GM23248 (cell line): ENCODE measurements at regions not wholly inside any gene's neighbourhood (a gene's known extent, or its start where the extent isn't known, plus 50 kb on each side); places are given as distances from the start of the nearest gene placed in this dataset.
A peak's percentile ranks its signal among the peaks of the same experiment; 100 is the strongest.

ENCODE experiments used
- DNase-seq: peaks from one replicate; pipeline ENCODE4 v3.0.0-alpha.2; 2015
- H2AFZ ChIP-seq: fragments of 200-600 bp; sonication (generic); 2 replicates; pipeline ENCODE4 v1.6.1; 2016; ENCODE audit warnings: antibody characterized with exemption
- H3F3A ChIP-seq: fragments of 200-600 bp; sonication (generic); 2 replicates; pipeline ENCODE4 v1.6.1; 2016; ENCODE audit warnings: mild to moderate bottlenecking, antibody characterized with exemption, mixed run types; ENCODE audit not compliant: insufficient read depth
- H3K27ac ChIP-seq: fragments of 200-600 bp; sonication (generic); 2 replicates; pipeline ENCODE4 v1.5.1; 2016; ENCODE audit warnings: mild to moderate bottlenecking
- H3K27me3 ChIP-seq: fragments of 200-600 bp; sonication (generic); replicated peaks from 2 replicates; pipeline ENCODE4 v1.6.1; 2016; ENCODE audit warnings: mild to moderate bottlenecking; ENCODE audit not compliant: insufficient read depth
- H3K36me3 ChIP-seq: fragments of 200-600 bp; sonication (generic); 2 replicates; pipeline ENCODE4 v1.6.1; 2016; ENCODE audit warnings: low read depth, mild to moderate bottlenecking
- H3K4me1 ChIP-seq: fragments of 200-600 bp; sonication (generic); 2 replicates; pipeline ENCODE4 v1.6.1; 2016; ENCODE audit warnings: mild to moderate bottlenecking; ENCODE audit not compliant: insufficient read depth
- H3K4me2 ChIP-seq: fragments of 200-600 bp; sonication (generic); one replicate; pipeline ENCODE4 v1.6.1; 2016; ENCODE audit warnings: mild to moderate bottlenecking; ENCODE audit not compliant: unreplicated experiment
- H3K4me3 ChIP-seq: fragments of 200-600 bp; sonication (generic); 2 replicates; pipeline ENCODE4 v1.5.1; 2016; ENCODE audit warnings: mild to moderate bottlenecking
- H3K79me2 ChIP-seq: fragments of 200-600 bp; sonication (generic); 2 replicates; pipeline ENCODE4 v1.6.1; 2016; ENCODE audit warnings: mild to moderate bottlenecking; ENCODE audit not compliant: insufficient read depth
- H3K9ac ChIP-seq: fragments of 200-600 bp; sonication (generic); 2 replicates; pipeline ENCODE4 v1.6.1; 2016; ENCODE audit warnings: mild to moderate bottlenecking
- H3K9me2 ChIP-seq: fragments of 200-600 bp; sonication (generic); 2 replicates; pipeline ENCODE4 v1.6.1; 2016; ENCODE audit warnings: mixed run types, mild to moderate bottlenecking, moderate library complexity; ENCODE audit not compliant: insufficient read depth
- H3K9me3 ChIP-seq: fragments of 200-600 bp; sonication (generic); one replicate; pipeline ENCODE4 v1.6.1; 2017; ENCODE audit warnings: low read depth
- H4K20me1 ChIP-seq: fragments of 200-600 bp; sonication (generic); 2 replicates; pipeline ENCODE4 v1.6.0; 2016; ENCODE audit not compliant: insufficient read depth
- EZH2 ChIP-seq: fragments of 200-600 bp; sonication (generic); IDR thresholded peaks from 2 replicates; pipeline ENCODE4 v1.6.1; 2018; ENCODE audit warnings: antibody characterized with exemption, mild to moderate bottlenecking; ENCODE audit not compliant: insufficient read depth, poor library complexity, severe bottlenecking
- EZH2phosphoT487 ChIP-seq: fragments of 200-600 bp; sonication (generic); IDR thresholded peaks from 2 replicates; pipeline ENCODE4 v1.6.1; 2018; ENCODE audit warnings: antibody characterized with exemption, moderate library complexity, mild to moderate bottlenecking, low read depth; ENCODE audit not compliant: insufficient read depth
- WGBS, 2 experiments: methylation state at CpG; one replicate each; pipeline ENCODE4 v1.1.6; 2015 to 2017; ENCODE audit warnings: low lambda C conversion rate in 2 of 2, low coverage in 1 of 2; ENCODE audit errors: missing lambda C conversion rate in 2 of 2; 5-methylcytosine and 5-hydroxymethylcytosine counted together
- in situ Hi-C: fragments of 300-500 bp; cut with MboI; formaldehyde crosslinking; loops from 2 replicates; pipeline ENCODE4 v1.15.0; 2020

- H2AFZ ChIP-seq, result peak overlapping the region; percentile 57
- H3K9me2 ChIP-seq, result no peaks in the 10 kb centered on the region
- no peaks in the 10 kb centered on the region for H3K79me2 ChIP-seq
- no peak for TF ChIP-seq EZH2
- no peak for TF ChIP-seq EZH2phosphoT487
- peaks cover 24% of the 10 kb centered on the region for H3F3A ChIP-seq
- DNase-seq, result peak; percentile 74
- in situ Hi-C loops, result loop anchor here (5.0 to 25.0 kb wide), 2 partner anchors 270 to 990 kb away; no protein-coding TSS in a partner anchor
- H3K4me2 ChIP-seq, result peak overlapping the region; percentile 85
- H3K4me3 ChIP-seq, result peak overlapping the region; percentile 56
- no peak overlapping the region for H3K27ac ChIP-seq
- H3K4me1 ChIP-seq, result peaks cover 25% of the 10 kb centered on the region
- 2 to 5% methylated on average over 2 of the region's 2 CpGs for WGBS, 2 experiments
- H3K27me3 ChIP-seq, result no peaks in the 10 kb centered on the region
- H3K36me3 ChIP-seq, result no peaks in the 10 kb centered on the region
- no peaks in the 10 kb centered on the region for H4K20me1 ChIP-seq
- no peaks in the 10 kb centered on the region for H3K9me3 ChIP-seq
- H3K9ac ChIP-seq, result no peak overlapping the region
Measured at GRCh38 chr4:81352446-81352835, 119.3 kb downstream of the RASGEF1B start.

- peaks cover 25% of the 10 kb centered on the region for H3K4me1 ChIP-seq
- WGBS, 2 experiments, result 12 to 17% methylated on average over 11 of the region's 11 CpGs
- H3K27ac ChIP-seq, result no peak overlapping the region
- H3K9me3 ChIP-seq, result no peaks in the 10 kb centered on the region
- 0 out of 2 replicates have a peak overlapping the region, but pooled peaks have one; percentile 19 for H3K9ac ChIP-seq
- no peaks in the 10 kb centered on the region for H4K20me1 ChIP-seq
- H3K4me3 ChIP-seq, result peak overlapping the region; percentile 56
- peak overlapping the region; percentile 57 for H2AFZ ChIP-seq
- H3K4me2 ChIP-seq, result peak overlapping the region; percentile 85
- no peak for TF ChIP-seq EZH2phosphoT487
- no peak for TF ChIP-seq EZH2
- H3K79me2 ChIP-seq, result no peaks in the 10 kb centered on the region
- H3K9me2 ChIP-seq, result no peaks in the 10 kb centered on the region
- H3K27me3 ChIP-seq, result no peaks in the 10 kb centered on the region
- H3K36me3 ChIP-seq, result no peaks in the 10 kb centered on the region
- H3F3A ChIP-seq, result peaks cover 24% of the 10 kb centered on the region
- peak; percentile 73 for DNase-seq
- in situ Hi-C loops, result loop anchor here (5.0 to 25.0 kb wide), 2 partner anchors 270 to 990 kb away; no protein-coding TSS in a partner anchor
Measured at GRCh38 chr4:81351654-81352445, 119.9 kb downstream of the RASGEF1B start.

GRCh38 chr4:81350040-81350439, 121.7 kb downstream of the RASGEF1B start:
- WGBS, 2 experiments, result 82 to 87% methylated on average over 3 of the region's 3 CpGs
- TF ChIP-seq EZH2phosphoT487 (no peak), EZH2 (no peak)
- H3K27me3 ChIP-seq, result no peaks in the 10 kb centered on the region
- peaks cover 25% of the 10 kb centered on the region for H3K4me1 ChIP-seq
- H3K4me2 ChIP-seq, result no peak overlapping the region
- H3F3A ChIP-seq, result peaks cover 24% of the 10 kb centered on the region
- H3K4me3 ChIP-seq, result no peak overlapping the region
- no peak overlapping the region for H3K27ac ChIP-seq
- H3K9ac ChIP-seq, result no peak overlapping the region
- no peaks in the 10 kb centered on the region for H3K79me2 ChIP-seq
- no peak for DNase-seq
- in situ Hi-C loops, result loop anchor here (5.0 to 25.0 kb wide), 2 partner anchors 268 to 988 kb away; no protein-coding TSS in a partner anchor
- no peaks in the 10 kb centered on the region for H3K36me3 ChIP-seq
- no peaks in the 10 kb centered on the region for H4K20me1 ChIP-seq
- no peak overlapping the region for H2AFZ ChIP-seq
- H3K9me2 ChIP-seq, result no peaks in the 10 kb centered on the region
- H3K9me3 ChIP-seq, result no peaks in the 10 kb centered on the region

- 32% methylated on average over 1 of the region's 1 CpG for WGBS, 2 experiments
- Histone ChIP-seq H3K36me3 (no peaks in the 10 kb centered on the region), H3K9ac (no peak overlapping the region), H3K9me2 (no peaks in the 10 kb centered on the region), H3F3A (peaks cover 21% of the 10 kb centered on the region), H3K79me2 (no peaks in the 10 kb centered on the region), H3K4me3 (no peak overlapping the region), H3K4me2 (no peak overlapping the region), H4K20me1 (no peaks in the 10 kb centered on the region), H3K9me3 (no peaks in the 10 kb centered on the region), H3K27me3 (no peaks in the 10 kb centered on the region), H3K27ac (no peak overlapping the region), H3K4me1 (peaks cover 21% of the 10 kb centered on the region), H2AFZ (no peak overlapping the region)
- no peak for TF ChIP-seq EZH2phosphoT487
- no peak for TF ChIP-seq EZH2
- DNase-seq, result no peak
- in situ Hi-C loops, result no loop called here
Measured at GRCh38 chr4:81348778-81349094, 123.0 kb downstream of the RASGEF1B start.
